NCI-H1417 (cell line): ENCODE measurements at regions not wholly inside any gene's neighbourhood (a gene's known extent, or its start where the extent isn't known, plus 50 kb on each side); places are given as distances from the start of the nearest gene placed in this dataset.
"Not testable (repeated sequence)": the region's sequence is repeated elsewhere in the genome, so short reads cannot be mapped to it uniquely, and the experiment has no call there.

Source experiments
- DNase-seq, 3 experiments: peaks; one replicate each; lab custom pipeline; 2025; lab: John Stamatoyannopoulos, UW

DNA sequence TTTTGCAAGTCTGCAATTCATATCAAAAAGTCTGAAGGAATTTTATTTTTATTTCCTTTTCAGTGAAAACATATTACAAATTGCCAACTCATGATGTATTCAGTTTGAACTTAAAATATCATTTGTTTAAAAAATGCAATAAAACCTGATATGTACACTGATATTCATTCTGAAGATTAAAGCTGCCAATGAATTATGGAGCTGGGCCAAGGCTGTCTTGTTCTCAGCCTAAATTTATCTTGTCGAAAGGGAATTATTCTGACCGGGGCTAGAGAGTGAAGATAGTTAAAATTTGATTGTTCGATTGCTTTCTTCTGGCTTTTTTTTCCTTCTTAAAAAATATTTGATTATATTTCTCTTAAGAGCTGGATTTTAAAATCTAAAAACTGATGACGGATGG is 54.0 kb upstream of the RBFOX1 start:
- DNase-seq: no peak

DNA sequence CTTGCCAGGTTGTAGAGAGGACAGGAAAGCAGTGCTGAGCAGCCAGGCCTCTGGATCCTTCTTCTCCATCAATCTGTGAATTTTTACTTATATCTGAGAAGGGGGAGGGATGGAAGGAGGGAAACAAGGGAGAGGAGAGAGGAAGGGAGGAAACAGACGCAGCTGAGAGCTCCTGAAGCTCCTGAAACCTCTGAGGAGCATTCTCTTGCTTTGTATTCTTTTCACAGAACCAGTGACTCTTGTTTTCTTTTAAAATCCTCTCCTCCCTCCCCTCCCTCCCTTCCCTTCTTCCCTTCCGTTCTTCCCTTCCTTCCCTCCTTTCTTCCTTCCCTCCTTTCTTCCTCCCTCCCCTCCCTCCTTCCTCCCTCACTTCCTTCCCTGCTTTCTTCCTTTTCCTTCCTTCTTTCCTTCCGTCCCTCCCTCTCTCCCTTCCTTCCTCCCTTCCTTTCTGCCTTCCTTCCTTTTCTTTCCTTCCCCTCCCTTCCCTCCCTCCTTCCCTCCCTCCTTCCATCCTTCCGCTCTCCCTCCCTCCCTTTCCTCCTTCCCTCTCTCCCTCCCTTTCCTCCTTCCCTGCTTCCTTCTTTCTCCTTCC is 60.0 kb upstream of the RBFOX1 start:
- no peak for DNase-seq

DNA sequence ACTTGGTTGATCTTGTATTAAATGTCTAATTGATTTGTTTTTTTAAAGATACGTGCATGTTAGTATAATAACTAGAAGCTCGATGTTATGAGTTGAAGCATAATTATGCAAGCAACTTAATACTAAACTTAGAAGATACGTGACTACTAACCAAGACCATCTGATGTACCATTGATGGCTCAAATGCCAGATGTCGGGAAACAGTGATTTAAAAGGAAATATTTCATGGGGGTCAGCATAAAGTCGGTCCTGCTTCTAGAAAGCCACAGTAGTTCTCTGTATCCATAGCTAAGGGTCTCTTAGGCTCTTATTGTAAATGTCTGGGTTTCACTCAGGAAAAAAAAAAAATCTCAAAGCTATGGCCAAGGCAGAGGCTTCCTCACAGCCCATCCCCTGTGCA is 61.2 kb upstream of the RBFOX1 start:
- DNase-seq: no peak

DNA sequence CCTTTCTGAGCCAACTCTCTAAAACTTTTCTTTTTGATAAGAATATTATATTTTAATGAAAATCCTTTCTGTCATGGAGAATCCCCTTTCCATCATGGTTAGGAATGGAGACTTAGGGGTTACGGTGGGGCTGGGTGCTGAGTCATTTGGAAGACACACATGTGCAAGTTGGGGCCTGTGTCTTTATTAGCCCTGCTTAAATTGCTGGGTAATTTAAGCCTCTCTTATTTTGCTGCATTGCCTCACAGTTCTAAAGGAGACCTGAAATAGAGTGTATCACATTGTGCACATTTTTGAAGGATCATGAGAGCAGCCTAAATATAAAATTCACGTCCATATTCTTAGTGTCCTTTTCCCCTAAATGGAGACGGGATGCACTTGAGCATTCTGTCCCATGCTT is 61.8 kb upstream of the RBFOX1 start:
- DNase-seq: no peak

DNA sequence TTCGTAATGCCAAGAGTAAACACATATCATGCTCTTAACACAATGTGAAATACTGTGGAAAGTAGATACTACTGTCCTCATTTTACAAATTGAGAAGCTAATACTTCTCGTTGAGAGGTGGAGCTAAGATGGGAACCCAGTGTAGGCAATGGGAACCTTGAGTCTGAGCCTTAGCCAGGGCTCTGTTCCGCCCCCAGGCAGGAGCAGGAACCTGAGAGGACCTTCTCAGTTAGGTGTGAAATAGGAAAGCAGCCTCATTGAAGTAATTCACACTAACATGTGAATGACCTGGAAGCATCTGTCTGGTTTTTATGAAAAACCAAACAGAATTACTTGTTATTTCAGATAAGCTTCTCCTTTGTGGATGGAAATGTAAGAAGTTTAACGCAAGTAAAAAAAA is 62.6 kb upstream of the RBFOX1 start:
- DNase-seq: no peak

DNA sequence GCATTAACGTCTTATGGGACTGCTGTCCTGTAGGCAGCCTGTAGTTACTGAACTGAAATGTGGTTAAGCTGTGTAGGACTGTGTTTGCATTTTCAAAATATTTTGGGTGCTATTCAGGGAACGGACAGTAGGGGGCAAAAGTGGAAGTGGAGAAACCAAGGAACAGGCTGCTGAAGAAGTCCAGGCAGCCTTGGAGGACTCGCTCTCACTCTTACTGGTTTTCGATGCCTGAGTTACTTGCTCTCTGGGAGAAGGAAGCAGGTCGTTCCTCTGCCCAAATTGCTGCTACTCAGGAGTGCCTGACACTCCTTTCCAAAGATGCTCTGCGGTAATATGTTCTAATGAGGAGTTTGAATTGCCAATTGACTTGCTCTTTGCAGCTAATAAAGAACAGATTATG is 64.5 kb upstream of the RBFOX1 start:
- DNase-seq: peak in 2 of 3 experiments; percentile 23 to 28

DNA sequence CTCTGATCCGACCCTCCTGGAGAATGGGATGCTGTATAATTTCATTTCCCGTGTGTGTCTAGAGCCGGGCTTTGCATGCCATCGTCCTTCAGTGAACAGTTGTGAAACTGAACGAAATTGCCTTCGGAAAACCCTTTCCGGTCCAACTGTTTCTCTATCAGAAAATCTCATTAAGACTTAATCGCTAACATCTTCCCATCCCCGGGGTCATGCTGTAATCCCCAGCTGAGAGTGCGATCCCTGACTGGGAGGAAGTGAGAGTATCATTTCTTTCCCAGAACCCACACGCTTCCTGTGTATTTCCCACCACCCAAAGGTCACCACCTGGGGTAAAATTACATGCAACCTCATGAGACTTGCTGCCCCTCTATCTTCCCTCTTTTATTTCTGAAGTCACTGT is 75.6 kb upstream of the RBFOX1 start:
- DNase-seq: no peak

DNA sequence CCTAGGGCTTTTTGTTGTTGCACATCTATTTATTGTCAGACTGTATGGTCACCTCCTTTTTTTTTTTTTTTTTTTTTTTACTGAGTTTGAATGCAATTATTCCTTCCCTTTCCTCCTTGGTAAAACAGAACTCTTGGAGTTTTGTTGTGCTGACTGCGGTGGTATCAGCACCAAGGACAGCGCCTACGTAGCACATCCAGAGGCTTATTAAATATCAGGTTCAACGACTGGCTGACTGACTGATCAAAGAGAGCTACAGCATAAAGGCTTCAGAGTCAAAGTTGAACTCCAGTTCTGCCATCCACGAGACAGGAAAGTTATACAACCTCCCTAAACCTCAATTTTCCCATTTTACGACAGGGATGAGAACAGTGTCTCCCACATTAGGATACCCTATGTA is 86.1 kb upstream of the RBFOX1 start:
- no peak for DNase-seq

DNA sequence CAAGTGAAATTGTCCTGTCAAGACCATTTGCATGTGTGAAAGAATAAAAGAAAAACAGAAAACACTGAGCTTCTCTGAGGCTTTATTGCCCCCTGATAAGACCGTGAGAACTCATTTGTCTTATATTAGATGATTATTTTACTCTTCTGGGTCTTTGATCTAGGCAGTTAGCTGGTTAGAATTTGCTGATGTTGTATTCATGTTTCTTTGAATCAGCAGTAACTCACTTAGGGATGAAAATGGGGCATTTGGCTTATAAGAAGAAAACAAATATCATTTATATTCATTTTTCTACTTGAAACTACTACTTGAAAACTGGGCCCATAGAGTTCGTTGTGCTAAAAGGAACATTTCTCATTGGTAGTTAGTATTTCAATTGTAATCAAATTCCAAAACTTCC is 93.1 kb upstream of the RBFOX1 start:
- DNase-seq: no peak

DNA sequence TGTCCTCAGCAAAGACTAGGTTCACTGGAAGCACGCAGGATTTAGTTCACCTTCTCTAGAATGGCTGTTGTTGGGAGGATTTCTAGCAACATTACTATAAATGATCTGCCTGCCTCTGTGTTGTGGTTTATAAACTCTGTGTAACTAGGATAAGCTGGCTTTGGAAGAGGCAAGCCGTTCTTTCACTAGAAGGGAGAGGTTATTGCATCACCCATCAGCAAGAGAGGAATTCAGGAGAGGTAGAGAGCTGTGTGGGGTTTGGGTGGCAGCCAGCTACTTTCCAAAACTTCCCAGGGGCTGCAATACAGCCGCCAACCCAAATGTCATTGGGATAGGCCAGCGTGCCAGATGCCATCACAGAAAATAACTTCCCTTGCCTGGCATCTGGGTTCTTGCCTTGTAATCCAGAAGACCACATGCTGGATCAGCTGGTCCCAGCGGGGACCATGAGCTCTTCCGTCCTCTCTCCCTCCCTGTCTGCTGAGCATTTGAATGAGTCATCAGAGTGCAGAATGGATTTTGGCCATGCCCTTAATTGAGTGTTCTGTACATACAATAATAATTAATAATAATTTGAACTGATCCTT is 95.7 kb upstream of the RBFOX1 start:
- DNase-seq: no peak

DNA sequence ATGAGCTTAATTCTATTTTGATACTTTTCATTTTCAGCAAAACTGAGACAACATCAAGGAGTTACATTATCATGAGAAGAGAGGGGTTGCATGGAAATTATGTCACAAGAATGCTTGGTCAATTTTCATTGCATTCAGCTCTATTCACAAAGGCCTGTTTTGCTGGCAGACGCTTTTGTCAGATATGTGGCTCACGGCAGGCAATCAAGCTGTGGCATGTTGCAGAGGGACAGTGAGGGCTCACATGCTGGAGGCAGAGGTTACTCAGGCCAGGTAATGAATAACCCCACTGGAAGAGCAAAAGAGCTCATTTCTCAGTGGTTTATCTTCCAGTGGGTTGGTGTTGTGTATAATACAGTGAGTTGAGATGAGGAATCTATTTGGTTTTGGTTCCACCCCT is 98.7 kb upstream of the RBFOX1 start:
- no peak for DNase-seq

DNA sequence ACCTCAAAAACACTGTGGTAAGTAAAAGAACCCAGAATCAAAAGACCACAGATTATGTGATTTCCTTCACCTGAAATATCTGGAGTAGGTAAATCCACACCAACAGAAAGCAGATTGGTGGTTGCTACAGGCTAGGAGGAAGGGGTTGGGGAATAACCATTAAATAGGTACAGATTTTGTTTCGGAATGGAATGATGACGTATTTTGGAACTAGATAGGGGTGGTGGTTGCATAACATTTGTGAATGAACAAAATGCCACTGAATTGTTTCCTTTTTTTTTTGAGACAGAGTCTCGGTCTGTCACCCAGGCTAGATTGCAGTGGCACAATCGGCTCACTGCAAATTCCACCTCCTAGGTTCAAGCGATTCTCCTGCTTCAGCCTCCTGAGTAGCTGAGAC is 100.9 kb upstream of the RBFOX1 start:
- DNase-seq: no peak

DNA sequence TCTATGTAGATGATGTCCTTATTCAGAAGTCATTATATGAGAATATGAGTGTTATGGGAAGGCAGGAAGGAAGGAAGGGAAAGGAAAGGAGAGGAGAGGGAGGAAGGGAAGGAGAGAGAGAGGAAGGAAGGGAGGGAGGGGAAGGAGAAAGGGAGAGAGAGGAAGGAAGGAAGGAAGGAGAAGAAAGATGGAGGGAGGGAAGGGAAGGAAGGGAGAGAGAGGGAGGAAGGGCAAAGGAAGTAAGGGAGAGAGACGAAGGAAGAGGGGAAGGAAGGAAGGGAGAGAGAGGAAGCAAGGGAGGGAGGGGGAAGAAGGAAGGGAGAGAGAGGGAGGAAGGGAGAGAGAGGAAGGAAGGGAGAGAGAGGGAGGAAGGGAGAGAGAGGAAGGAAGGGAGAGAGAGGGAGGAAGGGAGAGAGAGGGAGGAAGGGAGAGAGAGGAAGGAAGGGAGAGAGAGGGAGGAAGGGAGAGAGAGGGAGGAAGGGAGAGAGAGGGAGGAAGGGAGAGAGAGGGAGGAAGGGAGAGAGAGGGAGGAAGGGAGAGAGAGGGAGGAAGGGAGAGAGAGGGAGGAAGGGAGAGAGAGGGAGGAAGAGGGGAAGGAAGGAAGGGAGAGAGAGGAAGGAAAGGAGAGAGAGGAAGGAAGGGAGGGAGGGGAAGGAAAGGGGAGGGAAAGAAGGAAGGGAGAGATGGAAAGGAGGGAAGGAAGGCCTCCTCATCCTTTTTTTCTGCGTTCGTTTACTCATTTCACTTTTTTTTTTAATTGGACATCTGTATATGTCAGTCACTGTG is 103.0 kb upstream of the RBFOX1 start:
- DNase-seq: not testable (repeated sequence)

DNA sequence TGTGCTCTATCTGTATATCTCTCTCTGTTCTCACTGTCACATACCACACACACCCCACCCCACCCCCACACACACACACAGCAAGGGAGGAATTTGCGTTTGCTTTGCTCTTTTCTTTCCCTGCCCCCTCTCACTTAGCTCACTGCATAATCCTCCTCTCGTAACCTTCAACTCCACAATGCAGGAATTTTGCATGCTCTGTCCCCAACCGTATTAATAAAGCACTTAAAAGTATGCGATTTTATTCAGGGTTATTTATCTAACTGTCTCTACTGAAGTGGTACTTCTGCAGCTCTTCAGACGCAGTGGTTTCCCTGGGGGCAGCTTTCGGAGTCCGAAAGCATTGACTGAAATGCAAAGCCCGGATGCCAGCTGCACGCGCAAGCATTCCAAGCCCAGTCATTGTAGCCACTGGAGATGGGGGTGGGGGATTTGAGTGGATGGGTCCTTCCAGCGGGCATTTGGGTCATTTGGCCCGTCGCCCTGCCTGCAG is 105.4 kb upstream of the RBFOX1 start:
- DNase-seq: peak in 1 of 3 experiments; percentile 90

DNA sequence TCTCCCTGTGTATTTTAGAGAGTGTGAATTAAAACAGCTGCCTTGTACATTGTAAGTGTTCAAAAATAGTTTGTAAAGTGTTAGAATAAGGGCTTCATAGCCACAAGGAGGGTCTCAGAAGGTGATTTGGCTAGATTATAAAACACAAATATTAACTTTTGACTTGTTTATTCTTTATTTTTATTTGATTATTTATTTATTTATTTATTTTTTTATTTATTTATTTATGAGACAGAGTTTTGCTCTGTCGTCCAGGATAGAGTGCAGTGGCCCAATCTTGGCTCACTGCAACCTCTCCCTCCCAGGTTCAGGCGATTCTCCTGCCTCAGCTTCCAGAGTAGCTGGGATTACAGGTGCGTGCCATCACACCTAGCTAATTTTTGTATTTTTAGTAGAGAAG is 111.5 kb upstream of the RBFOX1 start:
- no peak for DNase-seq

DNA sequence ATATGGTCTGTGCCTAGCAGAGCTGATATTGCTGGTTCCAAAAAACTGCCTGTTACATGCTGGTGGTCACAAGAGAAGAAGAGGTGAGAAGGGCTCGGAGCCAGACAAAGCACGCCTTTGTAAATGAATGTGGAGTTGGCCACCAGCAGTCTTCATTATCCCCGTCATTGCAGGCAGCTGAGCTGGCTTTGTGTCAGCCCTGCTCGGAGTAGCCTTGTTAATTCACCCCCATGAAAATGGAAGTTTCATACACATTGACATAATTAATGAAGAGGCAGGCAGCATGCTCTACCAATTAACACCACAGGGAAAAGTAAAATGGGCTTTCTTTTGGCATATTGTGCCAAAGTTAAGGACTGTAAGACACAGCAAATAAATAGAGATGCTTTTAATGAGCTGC is 113.7 kb upstream of the RBFOX1 start:
- DNase-seq: no peak

DNA sequence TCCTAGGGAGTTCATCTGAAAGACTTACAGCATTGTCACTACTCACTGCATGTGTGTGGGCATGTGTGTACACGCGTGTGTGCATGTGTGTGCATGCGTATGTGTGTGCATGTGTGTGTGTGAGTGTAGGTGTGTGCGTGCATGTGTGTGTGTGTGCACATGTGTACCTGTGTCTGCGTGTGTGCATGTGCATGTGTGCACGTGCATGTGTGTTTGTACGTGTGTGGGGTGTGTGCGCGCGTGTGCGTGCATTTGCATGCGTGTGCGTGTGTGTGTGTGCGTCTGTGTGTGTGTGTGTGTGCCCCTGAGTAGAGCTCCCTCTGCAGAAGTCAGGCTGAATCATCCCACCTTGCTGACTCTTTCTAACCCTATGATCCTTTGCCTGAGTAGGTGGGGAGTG is 114.8 kb upstream of the RBFOX1 start:
- no peak for DNase-seq

DNA sequence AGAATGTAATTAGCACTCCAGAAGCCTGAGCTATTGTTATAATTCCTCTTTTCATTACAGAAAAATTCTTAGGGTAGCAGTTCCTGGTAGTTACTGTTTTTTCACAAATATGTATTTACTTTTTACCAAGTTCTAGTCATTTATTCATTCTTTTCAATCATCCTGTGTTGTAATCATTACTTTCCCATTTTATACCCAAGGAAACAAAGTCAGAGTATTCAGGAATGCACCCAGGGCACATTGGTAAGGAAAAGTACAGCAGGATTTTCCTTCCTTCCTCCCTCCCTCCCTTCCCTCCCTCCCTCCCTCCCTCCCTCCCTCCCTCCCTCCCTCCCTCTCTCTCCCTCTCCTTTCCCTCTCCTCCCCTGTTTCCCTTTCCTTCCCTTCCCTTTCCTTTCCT is 115.9 kb upstream of the RBFOX1 start:
- DNase-seq: no peak

DNA sequence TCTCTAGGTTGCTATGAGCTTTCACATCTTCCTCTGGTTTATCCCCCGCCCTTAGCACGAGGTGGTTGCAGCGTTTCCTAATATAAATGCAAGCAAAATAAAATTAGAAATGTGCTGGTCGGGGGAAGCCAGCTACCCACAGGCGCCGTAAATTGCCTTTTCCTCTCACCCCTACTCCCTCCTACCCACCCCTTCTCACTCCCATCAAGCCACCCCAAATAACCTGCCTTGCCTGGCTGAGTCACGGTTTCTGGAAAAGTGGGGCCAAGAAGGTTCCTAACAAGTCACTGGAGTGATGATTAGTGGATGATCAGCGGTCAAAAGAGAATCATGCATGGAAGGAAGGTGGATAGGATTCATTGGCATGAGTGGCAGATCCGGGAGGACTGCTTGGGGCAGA is 120.9 kb upstream of the RBFOX1 start:
- DNase-seq: no peak

DNA sequence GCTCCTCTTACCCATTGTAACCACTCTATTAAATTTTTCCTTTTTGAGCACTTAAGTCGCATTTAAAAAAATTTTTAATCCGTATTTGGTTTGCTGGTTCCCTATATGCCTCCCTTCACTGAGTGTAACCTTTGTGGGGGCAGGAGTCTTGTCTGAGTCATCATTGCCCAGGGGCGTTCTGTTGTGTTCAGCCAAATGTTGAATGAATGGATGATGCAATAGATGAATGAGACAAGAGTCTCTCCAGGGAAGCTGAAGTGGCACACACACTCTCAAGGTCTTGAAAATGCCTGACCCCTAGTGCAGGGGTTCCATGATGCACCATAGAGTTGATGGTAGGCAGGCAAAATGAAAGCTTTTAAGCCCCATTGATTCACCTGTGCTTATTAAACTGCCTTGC is 123.0 kb upstream of the RBFOX1 start:
- no peak for DNase-seq

DNA sequence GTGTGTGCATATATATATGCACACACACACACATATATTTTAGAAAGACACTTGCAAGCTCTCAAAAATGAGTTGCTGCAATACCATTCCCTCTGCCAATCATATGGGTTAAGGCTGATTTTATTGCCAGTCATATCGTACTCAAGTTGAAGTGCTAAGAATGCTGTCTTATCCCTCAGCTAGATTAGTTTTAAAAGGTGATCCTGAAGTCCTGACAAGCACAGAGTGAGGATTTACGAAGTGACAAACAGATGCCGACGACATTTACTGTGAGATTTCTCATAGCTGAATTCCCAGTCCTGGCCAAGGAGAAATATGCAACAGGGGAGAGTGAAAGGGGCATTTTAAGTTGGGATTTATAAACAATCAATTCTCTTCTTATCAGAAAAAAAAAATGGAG is 126.2 kb upstream of the RBFOX1 start:
- no peak for DNase-seq

DNA sequence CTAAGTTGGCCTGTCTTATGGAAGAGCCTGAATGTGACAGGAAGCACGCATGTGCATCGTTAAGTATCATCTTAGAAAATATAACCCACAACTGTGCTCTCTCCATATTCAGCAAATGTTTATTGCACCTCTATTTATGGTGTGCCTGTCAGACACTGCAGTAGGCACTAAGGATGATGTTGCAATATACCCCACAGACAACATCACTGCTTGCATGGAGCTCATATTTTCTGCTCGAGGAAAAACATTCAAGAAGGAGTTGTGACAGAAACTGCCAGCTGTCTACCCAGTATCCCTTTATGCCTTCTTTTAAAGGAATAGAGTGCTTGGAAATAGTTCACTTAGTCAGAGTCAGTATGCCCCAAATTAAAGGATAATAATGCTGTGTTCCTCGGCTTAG is 132.3 kb upstream of the RBFOX1 start:
- no peak for DNase-seq

DNA sequence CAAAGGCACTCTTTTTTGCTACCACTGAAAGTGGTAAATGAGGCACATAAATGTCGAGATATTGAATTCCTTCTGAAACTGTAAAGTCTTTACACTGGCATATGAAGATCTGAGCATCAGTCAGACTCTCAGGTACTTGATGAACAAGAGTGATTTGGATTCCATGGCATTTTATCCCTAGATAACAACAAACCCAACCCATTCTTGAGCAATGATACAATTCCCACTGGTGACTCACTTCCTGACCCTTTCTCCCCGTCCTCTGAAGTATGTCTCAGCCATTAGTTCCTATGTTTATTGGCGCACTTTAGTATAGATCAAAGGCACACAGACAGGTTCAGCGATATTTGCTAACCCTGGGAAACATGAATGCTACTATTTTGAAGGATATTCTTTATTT is 147.0 kb upstream of the RBFOX1 start:
- no peak for DNase-seq

DNA sequence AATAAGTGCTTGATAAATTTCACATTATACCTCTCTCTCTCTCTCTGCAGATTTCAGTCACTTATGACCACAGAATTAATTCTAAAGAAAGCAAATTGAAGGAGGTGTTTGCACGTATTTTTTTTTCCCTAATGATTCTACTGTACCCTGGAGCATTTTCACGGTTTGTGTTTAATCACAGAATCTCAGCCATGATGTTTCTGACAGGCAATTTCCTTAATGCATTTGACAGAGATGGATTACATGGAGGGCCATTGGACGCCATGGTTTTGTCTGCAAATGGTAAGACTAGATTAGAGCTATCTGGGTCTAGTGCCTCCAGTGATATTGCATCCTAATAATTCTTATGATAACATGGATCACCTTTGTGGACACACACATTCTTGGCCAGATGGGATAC is 147.5 kb upstream of the RBFOX1 start:
- DNase-seq: no peak
